ENCODE measurements at regions not wholly inside any gene's neighbourhood (a gene's known extent, or its start where the extent isn't known, plus 50 kb on each side); places are given as distances from the start of the nearest gene placed in this dataset.

GRCh38 chr22:19625331-19626041 is 88.8 kb upstream of the SEPTIN5 start:
- intact Hi-C loops (cut with micrococcal nuclease), result loop anchor here in 1 of 2 donors (5.0 kb wide), 1 partner anchor 673 kb away; no protein-coding TSS in a partner anchor
- Mint-ChIP-seq H3K27me3 (ENCODE audit: low read depth in 3 of 3) (peaks cover 6 to 10% (median 6%) of the 10 kb centered on the region in 3 donors), H3K36me3 (no peaks in the 10 kb centered on the region), H3K27ac (no peak overlapping the region), H3K4me3 (no peak overlapping the region), H3K4me1 (peaks cover 2% of the 10 kb centered on the region), H3K9me3 (no peaks in the 10 kb centered on the region)
- DNase-seq, result no peak
- Histone ChIP-seq H3K4me3 (replicated peaks in 1 of 3; ENCODE audit: low read depth in 2 of 3, low read length in 3 of 3) (no peak overlapping the region), H4K20me1 (ENCODE audit: insufficient read depth, low read length) (no peaks in the 10 kb centered on the region), H3K27ac (ENCODE audit: low read depth in 1 of 2, low read length in 2 of 2) (no peak overlapping the region), H3K27me3 (ENCODE audit: control insufficient read depth in 2 of 2, insufficient read depth in 2 of 2, low read length in 2 of 2) (no peaks in the 10 kb centered on the region), H3K9ac (ENCODE audit: insufficient read depth, low read length, poor library complexity, severe bottlenecking) (no peak overlapping the region), H3K79me2 (ENCODE audit: insufficient read depth, low read length) (no peaks in the 10 kb centered on the region), H3K36me3 (replicated peaks in 1 of 2; ENCODE audit: control insufficient read depth in 1 of 2, insufficient read depth in 2 of 2, low read length in 2 of 2) (no peaks in the 10 kb centered on the region), H3K4me2 (replicated peaks; ENCODE audit: extremely low read depth, low read length, poor library complexity, severe bottlenecking) (no peak overlapping the region), H3K4me1 (ENCODE audit: control insufficient read depth in 1 of 2, insufficient read depth in 2 of 2, low read length in 2 of 2) (no peaks in the 10 kb centered on the region), H2AFZ (ENCODE audit: insufficient read depth, low read depth, low read length, poor library complexity, severe bottlenecking) (no peak overlapping the region), H3K9me3 (replicated peaks in 1 of 2; ENCODE audit: control insufficient read depth in 1 of 2, insufficient read depth in 1 of 2, low read length in 2 of 2) (no peaks in the 10 kb centered on the region)
- TF ChIP-seq, protein P1, sequence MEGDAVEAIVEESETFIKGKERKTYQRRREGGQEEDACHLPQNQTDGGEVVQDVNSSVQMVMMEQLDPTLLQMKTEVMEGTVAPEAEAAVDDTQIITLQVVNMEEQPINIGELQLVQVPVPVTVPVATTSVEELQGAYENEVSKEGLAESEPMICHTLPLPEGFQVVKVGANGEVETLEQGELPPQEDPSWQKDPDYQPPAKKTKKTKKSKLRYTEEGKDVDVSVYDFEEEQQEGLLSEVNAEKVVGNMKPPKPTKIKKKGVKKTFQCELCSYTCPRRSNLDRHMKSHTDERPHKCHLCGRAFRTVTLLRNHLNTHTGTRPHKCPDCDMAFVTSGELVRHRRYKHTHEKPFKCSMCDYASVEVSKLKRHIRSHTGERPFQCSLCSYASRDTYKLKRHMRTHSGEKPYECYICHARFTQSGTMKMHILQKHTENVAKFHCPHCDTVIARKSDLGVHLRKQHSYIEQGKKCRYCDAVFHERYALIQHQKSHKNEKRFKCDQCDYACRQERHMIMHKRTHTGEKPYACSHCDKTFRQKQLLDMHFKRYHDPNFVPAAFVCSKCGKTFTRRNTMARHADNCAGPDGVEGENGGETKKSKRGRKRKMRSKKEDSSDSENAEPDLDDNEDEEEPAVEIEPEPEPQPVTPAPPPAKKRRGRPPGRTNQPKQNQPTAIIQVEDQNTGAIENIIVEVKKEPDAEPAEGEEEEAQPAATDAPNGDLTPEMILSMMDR (IDR thresholded peaks at IDR 0.05), result no peak
- WGBS (ENCODE audit: insufficient coverage), result 74% methylated on average over 4 of the region's 11 CpGs

GRCh38 chr22:19626042-19626587 is 88.2 kb upstream of the SEPTIN5 start:
- no peaks in the 10 kb centered on the region for H4K20me1 ChIP-seq (ENCODE audit: insufficient read depth, low read length)
- no peaks in the 10 kb centered on the region for H3K79me2 ChIP-seq (ENCODE audit: insufficient read depth, low read length)
- 97% methylated on average over 3 of the region's 7 CpGs for WGBS (ENCODE audit: insufficient coverage)
- H3K4me3 ChIP-seq (replicated peaks in 1 of 3; ENCODE audit: low read depth in 2 of 3, low read length in 3 of 3), result no peak overlapping the region
- H2AFZ ChIP-seq (ENCODE audit: insufficient read depth, low read depth, low read length, poor library complexity, severe bottlenecking), result no peak overlapping the region
- H3K27ac Mint-ChIP-seq, result no peak overlapping the region
- intact Hi-C loops (cut with micrococcal nuclease), result loop anchor here in 1 of 2 donors (5.0 kb wide), 1 partner anchor 674 kb away; no protein-coding TSS in a partner anchor
- no peaks in the 10 kb centered on the region for H3K27me3 ChIP-seq (ENCODE audit: control insufficient read depth in 2 of 2, insufficient read depth in 2 of 2, low read length in 2 of 2)
- H3K36me3 ChIP-seq (replicated peaks in 1 of 2; ENCODE audit: control insufficient read depth in 1 of 2, insufficient read depth in 2 of 2, low read length in 2 of 2), result no peaks in the 10 kb centered on the region
- H3K27ac ChIP-seq (ENCODE audit: low read depth in 1 of 2, low read length in 2 of 2), result no peak overlapping the region
- H3K27me3 Mint-ChIP-seq (ENCODE audit: low read depth in 3 of 3), result peaks cover 6 to 14% (median 7%) of the 10 kb centered on the region in 3 donors
- H3K4me3 Mint-ChIP-seq, result no peak overlapping the region
- no peaks in the 10 kb centered on the region for H3K9me3 ChIP-seq (replicated peaks in 1 of 2; ENCODE audit: control insufficient read depth in 1 of 2, insufficient read depth in 1 of 2, low read length in 2 of 2)
- H3K9ac ChIP-seq (ENCODE audit: insufficient read depth, low read length, poor library complexity, severe bottlenecking), result no peak overlapping the region
- no peaks in the 10 kb centered on the region for H3K36me3 Mint-ChIP-seq
- H3K4me1 ChIP-seq (ENCODE audit: control insufficient read depth in 1 of 2, insufficient read depth in 2 of 2, low read length in 2 of 2), result no peaks in the 10 kb centered on the region
- no peak for DNase-seq
- no peak overlapping the region for H3K4me2 ChIP-seq (replicated peaks; ENCODE audit: extremely low read depth, low read length, poor library complexity, severe bottlenecking)
- H3K9me3 Mint-ChIP-seq, result no peaks in the 10 kb centered on the region
- peaks cover 2% of the 10 kb centered on the region for H3K4me1 Mint-ChIP-seq
- TF ChIP-seq, protein P1 (IDR thresholded peaks at IDR 0.05), result no peak
